Endothelial cell of umbilical vein (primary cell): ENCODE measurements at regions not wholly inside any gene's neighbourhood (a gene's known extent, or its start where the extent isn't known, plus 50 kb on each side); places are given as distances from the start of the nearest gene placed in this dataset.

Experiments
- BruUV-seq: library from RNA; stranded (reverse); fragments of 400-500 nt; replicated peaks from 2 replicates; lab custom pipeline; 2021; lab: Mats Ljungman, UMichigan
- CTCF ChIA-PET: fragments of 300-600, 350-600 bp; sonication (Branson Sonifier 250); formaldehyde crosslinking; loops from one replicate; lab custom pipeline; 2021; ENCODE audit warnings: antibody characterized with exemption, inconsistent platforms; lab: Charles Lee
- POLR2A ChIA-PET: fragments of 300-600, 350-600 bp; sonication (Branson Sonifier 250); formaldehyde crosslinking; loops from one replicate; lab custom pipeline; 2021; ENCODE audit warnings: antibody characterized with exemption, inconsistent platforms; lab: Charles Lee
- DNase-seq: peaks from one replicate; pipeline ENCODE4 v3.0.0-alpha.2; 2011; ENCODE audit warnings: low read depth, low spot score
- FAIRE-seq: peaks from 2 replicates; lab custom pipeline; 2011; peaks lifted over from hg19 to GRCh38; lab: Jason Lieb, UNC
- H2AFZ ChIP-seq: 2 replicates; pipeline ENCODE4 v1.6.0; 2012; ENCODE audit warnings: low read depth, low read length, control low read depth, inconsistent platforms
- H3K27ac ChIP-seq: 2 replicates; pipeline ENCODE4 v1.5.1; 2011; ENCODE audit warnings: low read depth, mild to moderate bottlenecking, control low read depth, low read length, moderate library complexity; ENCODE audit not compliant: insufficient read depth
- H3K27me3 ChIP-seq, 2 experiments: 2 replicates each; pipeline versions ENCODE4 v1.6.0 to v1.6.1; 2011; ENCODE audit warnings: low read length in 2 of 2, mixed read lengths in 1 of 2; ENCODE audit not compliant: control insufficient read depth in 2 of 2, insufficient read depth in 2 of 2
- H3K36me3 ChIP-seq, 2 experiments: 2 replicates in 1 of 2; 3 replicates in 1 of 2; pipeline ENCODE4 v1.5.1; 2011; ENCODE audit warnings: low read length in 2 of 2, mild to moderate bottlenecking in 1 of 2, moderate library complexity in 1 of 2; ENCODE audit not compliant: control insufficient read depth in 2 of 2, insufficient read depth in 2 of 2; ENCODE audit errors: extremely low read depth in 1 of 2
- H3K4me1 ChIP-seq: 3 replicates; pipeline ENCODE4 v1.5.1; 2011; ENCODE audit warnings: mild to moderate bottlenecking, low read length; ENCODE audit not compliant: control insufficient read depth, insufficient read depth; ENCODE audit errors: extremely low read depth
- H3K4me2 ChIP-seq: 2 replicates; pipeline ENCODE4 v1.6.1; 2011; ENCODE audit warnings: low read length, control low read depth, mixed read lengths; ENCODE audit not compliant: insufficient read depth
- H3K4me3 ChIP-seq, 3 experiments: fragments of 200-600 bp in 1 of 3; sonication (generic), shearing (Covaris generic) in 1 of 3; replicated peaks in 1 of 3; 2 replicates each; pipeline ENCODE4 v1.5.1; 2011 to 2016; ENCODE audit warnings: control low read depth in 3 of 3, low read length in 3 of 3, mild to moderate bottlenecking in 2 of 3, inconsistent platforms in 1 of 3, low read depth in 1 of 3, moderate library complexity in 1 of 3; ENCODE audit not compliant: insufficient read depth in 1 of 3
- H3K79me2 ChIP-seq: 2 replicates; pipeline ENCODE4 v1.6.0; 2012; ENCODE audit warnings: low read length, inconsistent platforms; ENCODE audit not compliant: control insufficient read depth, insufficient read depth
- H3K9ac ChIP-seq: replicated peaks from 2 replicates; pipeline ENCODE3; 2011; ENCODE audit warnings: low read length, control low read depth; ENCODE audit not compliant: insufficient read depth; ENCODE audit errors: extremely low read depth
- H3K9me1 ChIP-seq: replicated peaks from 3 replicates; pipeline ENCODE4 v1.6.0; 2011; ENCODE audit warnings: mild to moderate bottlenecking, low read length; ENCODE audit not compliant: control insufficient read depth, insufficient read depth; ENCODE audit errors: extremely low read depth
- H3K9me3 ChIP-seq: replicated peaks from 2 replicates; pipeline ENCODE4 v1.5.1; 2012; ENCODE audit warnings: low read length, inconsistent platforms; ENCODE audit not compliant: control insufficient read depth, insufficient read depth
- H4K20me1 ChIP-seq: replicated peaks from 2 replicates; pipeline ENCODE3; 2011; ENCODE audit warnings: mild to moderate bottlenecking, low read length; ENCODE audit not compliant: control insufficient read depth, insufficient read depth; ENCODE audit errors: extremely low read depth
- CTCF ChIP-seq, 2 donors: IDR thresholded peaks; 1 replicate in 1 of 2; 2 replicates in 1 of 2; pipeline ENCODE4 v1.5.1; 2011; ENCODE audit warnings: low read length in 2 of 2, mild to moderate bottlenecking in 2 of 2, moderate library complexity in 2 of 2, control low read depth in 1 of 2, inconsistent platforms in 1 of 2, low read depth in 1 of 2; ENCODE audit not compliant: insufficient read depth in 1 of 2; ENCODE audit errors: extremely low read depth in 1 of 2
- EZH2 ChIP-seq: IDR thresholded peaks from 2 replicates; pipeline ENCODE4 v1.6.1; 2012; ENCODE audit warnings: borderline replicate concordance, low read depth, mild to moderate bottlenecking, moderate library complexity, low read length, inconsistent platforms; ENCODE audit not compliant: severe bottlenecking
- FOS ChIP-seq: IDR thresholded peaks from 2 replicates; pipeline ENCODE4 v1.6.1; 2011; ENCODE audit warnings: mild to moderate bottlenecking, low read length, moderate library complexity, borderline replicate concordance; ENCODE audit not compliant: insufficient read depth
- GATA2 ChIP-seq: IDR thresholded peaks from 2 replicates; pipeline ENCODE4 v1.7.0; 2011; ENCODE audit warnings: low read depth, mild to moderate bottlenecking, moderate library complexity, mixed read lengths, low read length; ENCODE audit not compliant: insufficient read length, insufficient read depth
- JUN ChIP-seq: IDR thresholded peaks from 2 replicates; pipeline ENCODE4 v1.6.1; 2011; ENCODE audit warnings: borderline replicate concordance, low read depth; ENCODE audit not compliant: insufficient read length, insufficient read depth
- MAX ChIP-seq: IDR thresholded peaks from 2 replicates; pipeline ENCODE4 v1.6.1; 2011; ENCODE audit not compliant: insufficient read depth, insufficient read length
- MYC ChIP-seq: IDR thresholded peaks from one replicate; pipeline ENCODE4 v1.6.1; 2011; ENCODE audit warnings: mild to moderate bottlenecking, low read depth, low read length
- POLR2A ChIP-seq: IDR thresholded peaks from 2 replicates; pipeline ENCODE4 v1.6.1; 2012; ENCODE audit warnings: low read depth, mild to moderate bottlenecking, control low read depth, low read length
- POLR2AphosphoS5 ChIP-seq: IDR thresholded peaks from 2 replicates; pipeline ENCODE4 v1.6.1; 2012; ENCODE audit warnings: low read depth, mild to moderate bottlenecking, control low read depth, low read length, moderate library complexity; ENCODE audit not compliant: insufficient read depth
- dilution Hi-C: fragments of 300-500 bp; cut with MboI; formaldehyde crosslinking; loops from one replicate; pipeline ENCODE4 v1.15.0; 2019; ENCODE audit warnings: low sequenced_read_pairs; ENCODE audit not compliant: extremely low pct_ligation_motif_present
- intact Hi-C: fragments of 100-400 bp; cut with micrococcal nuclease; formaldehyde crosslinking; loops from one replicate; pipeline ENCODE4 v1.10.0; 2022

DNA sequence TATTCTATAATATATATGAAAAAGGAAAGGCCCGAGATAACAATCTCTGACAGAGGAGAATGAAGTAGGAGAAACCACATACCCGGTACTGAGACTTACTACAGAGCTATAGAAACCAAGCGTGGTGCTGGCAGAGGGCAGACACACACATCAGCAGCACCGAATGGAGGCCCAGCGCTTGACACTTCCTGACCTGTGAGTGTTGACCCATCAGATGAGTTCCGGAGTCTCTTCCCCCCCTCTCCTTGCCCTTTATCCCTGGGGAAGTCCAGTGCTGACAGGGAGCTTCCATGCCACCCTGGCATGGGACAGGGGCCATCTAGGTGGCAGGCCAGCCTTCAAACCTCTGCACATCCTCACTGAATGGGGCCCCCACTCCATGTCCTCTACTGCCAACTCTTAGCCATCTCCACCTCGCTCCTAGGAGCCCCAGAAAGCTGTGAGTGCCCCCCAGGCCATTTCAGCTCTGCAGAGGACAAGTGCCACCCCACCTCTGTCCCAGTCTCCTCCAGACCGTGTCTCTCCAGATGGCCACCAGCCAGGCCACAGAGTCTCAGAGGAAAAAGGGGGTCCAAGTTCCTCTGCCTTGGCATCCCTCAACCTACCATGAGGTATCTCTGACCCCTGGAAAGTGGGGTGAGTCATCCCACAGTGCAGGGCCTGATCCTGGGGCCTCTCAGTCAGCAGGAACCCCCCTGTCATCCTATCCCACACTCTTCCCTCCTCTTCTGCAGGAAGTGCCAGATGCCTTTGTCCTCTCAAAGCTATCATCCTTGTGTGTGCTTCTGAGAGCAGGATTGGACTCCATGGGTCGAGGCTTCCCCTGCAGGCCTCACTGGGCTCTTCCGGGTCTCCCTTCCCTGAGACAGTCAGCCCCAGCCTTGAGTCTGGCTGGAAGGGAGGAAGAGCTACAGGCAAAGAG lies 116.5 kb upstream of the ALDH1A3 start:
- no peak overlapping the region for H3K9ac ChIP-seq
- no peaks in the 10 kb centered on the region for H3K79me2 ChIP-seq
- H4K20me1 ChIP-seq: no peaks in the 10 kb centered on the region
- no peaks in the 10 kb centered on the region for H3K9me3 ChIP-seq
- intact Hi-C loops: no loop called here
- no peaks in the 10 kb centered on the region for H3K9me1 ChIP-seq
- H2AFZ ChIP-seq: no peak overlapping the region
- H3K36me3 ChIP-seq: no peaks in the 10 kb centered on the region
- TF ChIP-seq POLR2AphosphoS5: no peak
- no peak for TF ChIP-seq MYC
- peak; percentile 20 for TF ChIP-seq GATA2
- CTCF ChIA-PET: interaction anchor here (0.7 kb wide), 1 partner anchor 109 kb away, joined by 3 read pairs; no protein-coding TSS in a partner anchor
- H3K4me2 ChIP-seq: no peak overlapping the region
- H3K4me3 ChIP-seq: no peak overlapping the region
- H3K4me1 ChIP-seq: peaks cover 9% of the 10 kb centered on the region
- DNase-seq (no peak), FAIRE-seq (no peak)
- no peak overlapping the region for H3K27ac ChIP-seq
- no peaks in the 10 kb centered on the region for H3K27me3 ChIP-seq
- POLR2A ChIA-PET: no interaction called here
- dilution Hi-C loops: no loop called here
- BruUV-seq: no TSS peak

DNA sequence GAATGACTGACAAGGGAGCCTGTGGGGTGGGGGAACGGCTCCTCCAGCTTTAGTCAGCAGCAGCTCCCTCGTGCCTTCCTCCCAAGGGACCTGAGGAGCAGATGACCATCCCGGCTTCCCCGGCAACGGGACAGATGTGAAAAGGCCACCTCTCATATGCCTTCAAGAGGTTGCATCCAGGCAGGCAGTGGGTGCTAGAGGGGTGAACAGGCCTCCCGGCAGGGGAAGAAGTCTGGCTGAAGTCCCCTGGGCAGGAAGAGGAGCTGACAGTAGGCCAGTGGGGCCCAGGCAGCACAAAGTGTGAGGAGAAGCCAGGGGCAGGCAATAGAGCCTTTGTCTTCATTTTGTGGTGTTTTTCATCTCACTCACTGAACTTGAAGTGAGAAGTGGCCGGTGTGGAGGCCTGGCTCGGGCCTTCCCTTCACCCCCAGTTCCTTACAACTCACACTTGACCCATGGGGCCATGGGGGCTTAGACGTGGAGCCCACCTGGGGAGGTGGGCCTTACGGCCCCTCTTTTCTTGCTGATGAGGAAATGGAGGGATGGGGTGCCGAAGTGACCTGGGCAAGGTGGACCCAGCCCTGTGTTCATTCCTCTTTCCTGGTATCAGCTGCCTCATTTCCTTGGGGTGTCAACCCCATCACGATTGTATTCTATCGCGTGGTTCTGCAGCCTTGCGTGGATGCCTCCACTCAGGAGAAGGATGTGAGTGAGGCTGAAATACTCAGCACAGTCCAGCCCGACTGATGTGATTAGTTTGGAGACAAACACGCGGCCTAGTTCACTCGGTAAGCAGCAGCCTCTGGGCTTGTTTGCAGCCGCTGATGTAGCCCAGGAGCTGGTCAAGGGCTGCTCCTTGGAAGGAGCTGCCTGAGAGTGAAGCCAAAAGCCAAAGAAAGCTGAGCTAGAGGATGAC lies 115.5 kb upstream of the ALDH1A3 start:
- DNase-seq (no peak), FAIRE-seq (no peak)
- H3K4me3 ChIP-seq: no peak overlapping the region
- no peaks in the 10 kb centered on the region for H3K9me3 ChIP-seq
- no peaks in the 10 kb centered on the region for H3K27me3 ChIP-seq
- H3K36me3 ChIP-seq: no peaks in the 10 kb centered on the region
- H2AFZ ChIP-seq: no peak overlapping the region
- no peaks in the 10 kb centered on the region for H3K79me2 ChIP-seq
- H3K9ac ChIP-seq: no peak overlapping the region
- H3K27ac ChIP-seq: no peak overlapping the region
- ChIA-PET POLR2A (no interaction called here), CTCF (interaction anchor here (1.7 kb wide), 1 partner anchor 244 kb away, joined by 7 read pairs; no protein-coding TSS in a partner anchor)
- TF ChIP-seq POLR2AphosphoS5: no peak
- no peak for TF ChIP-seq EZH2
- TF ChIP-seq MYC: no peak
- no peak for TF ChIP-seq GATA2
- no peak for TF ChIP-seq POLR2A
- no peak for TF ChIP-seq FOS
- no peak for TF ChIP-seq CTCF (IDR thresholded peaks at IDR 0.05; ENCODE audit: extremely low read depth in 1 of 2, insufficient read depth in 1 of 2, low read depth in 1 of 2, low read length in 2 of 2)
- no peak for TF ChIP-seq MAX
- no peak for TF ChIP-seq JUN
- H4K20me1 ChIP-seq: no peaks in the 10 kb centered on the region
- BruUV-seq: no TSS peak
- H3K4me1 ChIP-seq: peaks cover 8% of the 10 kb centered on the region
- dilution Hi-C loops: no loop called here
- no peaks in the 10 kb centered on the region for H3K9me1 ChIP-seq
- H3K4me2 ChIP-seq: no peak overlapping the region
- intact Hi-C loops: no loop called here
